Stimulated activated CD8-positive, alpha-beta memory T cell treated with anti-CD3 and anti-CD28 coated beads, Interleukin-15, amount 100 ng/mL, for 1 hour (primary cell): ENCODE measurements at regions not wholly inside any gene's neighbourhood (a gene's known extent, or its start where the extent isn't known, plus 50 kb on each side); places are given as distances from the start of the nearest gene placed in this dataset.

Experiments
- DNase-seq: peaks from one replicate; pipeline ENCODE4 v3.0.0-alpha.2; 2020; ENCODE audit warnings: low read depth

DNA sequence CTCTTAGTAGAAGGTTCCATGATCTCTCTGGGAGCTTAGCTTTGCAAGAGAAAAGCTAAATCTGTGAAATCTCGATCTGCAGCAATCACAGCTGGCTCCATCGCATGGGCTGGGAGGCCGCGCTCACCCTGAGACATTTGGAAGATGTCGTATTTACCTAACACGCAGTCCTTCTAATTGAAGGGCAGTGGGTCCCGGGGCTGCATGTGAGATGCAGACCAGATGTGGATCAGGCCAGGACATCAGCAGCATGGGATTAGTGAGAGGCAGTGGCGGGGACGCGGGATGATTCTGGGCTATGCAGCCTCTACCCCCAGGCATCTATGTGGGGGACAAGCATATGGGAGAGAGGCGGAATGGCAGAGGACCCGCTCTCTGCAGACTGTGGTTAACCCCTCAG lies 312.4 kb upstream of the RTL1 start:
- DNase-seq: no peak

DNA sequence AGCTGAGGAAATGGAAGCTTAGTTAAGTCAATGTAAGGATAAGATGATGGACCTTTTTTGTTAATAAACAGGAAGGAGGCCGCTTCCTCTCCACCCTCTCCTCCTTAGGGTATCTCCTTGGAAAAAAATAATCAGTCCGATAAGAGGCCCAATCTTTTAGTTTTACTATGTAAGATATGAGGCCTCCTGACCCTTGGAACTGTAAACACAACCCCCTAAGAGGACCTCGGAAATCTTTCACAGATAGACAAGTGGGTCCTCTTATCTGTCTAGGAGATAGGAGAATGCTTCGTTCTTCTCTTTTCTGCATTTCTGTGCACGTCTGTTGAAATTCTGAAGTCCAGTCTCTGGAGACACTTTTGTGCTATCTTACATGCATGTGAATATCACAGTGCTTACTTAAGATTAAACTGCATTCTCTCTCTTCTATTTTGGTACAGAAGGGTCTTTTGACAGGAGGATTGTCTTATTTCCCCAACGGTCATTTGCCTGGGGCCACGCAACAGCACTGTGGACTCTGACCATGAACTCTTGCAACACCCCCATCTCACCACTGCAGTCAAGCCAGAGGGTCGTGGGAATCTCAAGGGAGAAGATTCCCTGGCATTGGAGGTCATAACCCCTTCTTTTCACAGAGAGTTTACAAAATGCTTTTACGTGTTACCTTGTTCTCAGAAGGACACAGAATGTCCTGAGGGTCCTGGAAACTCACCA lies 313.0 kb upstream of the RTL1 start:
- DNase-seq: no peak

DNA sequence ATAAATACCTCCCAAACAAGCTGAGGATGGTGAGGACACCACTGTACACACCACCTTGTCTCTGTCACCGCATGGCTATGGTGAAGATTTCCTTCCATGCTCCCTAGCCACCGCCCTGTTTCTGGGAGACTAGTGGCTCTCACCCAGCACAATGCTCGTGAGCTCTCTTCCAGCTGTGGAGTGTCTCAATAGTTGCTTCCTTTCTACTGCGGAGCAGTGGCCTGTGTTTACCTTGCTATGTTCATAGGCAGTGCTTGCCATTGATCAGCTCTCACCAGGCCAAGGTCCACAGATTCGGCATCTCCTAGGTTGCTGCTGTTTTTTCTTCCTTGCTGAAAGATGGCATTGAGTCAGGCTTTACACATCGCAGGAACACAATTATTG lies 313.6 kb upstream of the RTL1 start:
- no peak for DNase-seq

DNA sequence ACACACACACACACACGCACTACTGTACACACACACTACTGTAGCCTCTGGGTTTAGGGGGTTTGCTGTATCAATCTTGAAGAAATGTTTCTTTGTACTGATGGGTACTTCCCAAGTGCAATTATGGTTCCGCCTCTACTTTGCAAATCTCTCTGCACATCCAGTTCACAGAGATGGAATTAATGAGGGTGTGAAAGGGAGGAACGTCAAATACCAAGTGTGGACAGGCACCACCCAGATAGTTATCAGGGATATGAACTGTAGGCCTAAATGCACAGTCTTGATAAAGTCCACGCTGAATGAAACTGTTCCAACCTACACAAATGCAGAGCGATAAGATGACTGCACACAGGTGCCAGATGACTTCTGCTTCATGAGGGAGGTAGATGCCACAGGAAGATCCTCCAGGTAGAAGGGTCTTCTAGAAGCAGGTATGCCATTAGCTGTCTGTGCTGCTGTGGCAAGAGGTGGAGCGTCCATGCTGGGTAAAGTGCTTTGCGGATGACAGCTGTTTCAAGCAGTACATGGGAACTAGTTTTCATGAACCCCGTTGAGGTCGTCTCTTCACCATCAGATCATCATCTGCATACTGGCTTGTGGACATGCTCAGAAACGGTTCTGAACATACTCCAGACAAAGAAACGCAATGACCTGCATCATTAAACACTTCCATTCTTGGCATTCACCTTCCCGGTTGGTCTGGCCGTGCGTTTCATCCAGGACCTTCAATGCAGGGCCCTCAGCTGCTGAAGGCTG lies 314.3 kb upstream of the RTL1 start:
- no peak for DNase-seq

DNA sequence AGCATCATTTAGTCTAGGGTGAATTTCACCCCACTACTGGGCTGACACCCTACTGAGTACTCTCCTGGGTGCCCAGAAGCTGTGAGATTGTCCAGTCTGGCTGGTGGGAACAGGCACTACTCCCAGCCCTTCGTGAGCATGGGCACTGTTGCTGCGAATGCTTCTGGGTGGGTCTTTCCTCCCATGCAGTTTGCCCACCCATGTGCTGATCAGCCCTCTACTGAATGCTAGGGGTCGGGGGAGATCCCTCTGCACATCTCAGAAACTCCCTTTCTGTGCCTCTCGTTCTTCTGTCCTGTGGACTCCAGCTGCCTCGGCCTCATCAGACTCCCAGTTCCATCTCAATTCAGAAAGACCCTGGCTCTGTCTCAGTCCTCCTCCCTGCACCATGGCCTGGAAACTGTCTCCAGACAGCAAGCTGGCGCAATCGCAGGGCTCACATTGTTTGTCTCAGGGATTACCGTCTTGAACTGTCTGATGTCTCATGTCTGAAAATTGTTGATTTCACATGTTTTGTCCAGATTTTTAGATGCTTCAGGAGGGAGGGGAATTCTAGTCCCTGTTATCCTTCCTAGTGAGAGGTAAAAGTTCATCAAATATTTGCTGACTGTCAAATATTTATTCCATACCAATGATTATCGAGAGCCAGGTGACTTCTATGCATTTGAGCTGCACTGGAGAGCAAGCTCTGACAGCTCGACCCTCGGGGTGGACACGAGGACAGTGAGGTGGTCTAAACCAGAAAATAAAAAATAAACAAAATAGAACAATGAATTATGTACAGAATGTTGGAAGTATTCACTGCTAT lies 316.6 kb upstream of the RTL1 start:
- no peak for DNase-seq

DNA sequence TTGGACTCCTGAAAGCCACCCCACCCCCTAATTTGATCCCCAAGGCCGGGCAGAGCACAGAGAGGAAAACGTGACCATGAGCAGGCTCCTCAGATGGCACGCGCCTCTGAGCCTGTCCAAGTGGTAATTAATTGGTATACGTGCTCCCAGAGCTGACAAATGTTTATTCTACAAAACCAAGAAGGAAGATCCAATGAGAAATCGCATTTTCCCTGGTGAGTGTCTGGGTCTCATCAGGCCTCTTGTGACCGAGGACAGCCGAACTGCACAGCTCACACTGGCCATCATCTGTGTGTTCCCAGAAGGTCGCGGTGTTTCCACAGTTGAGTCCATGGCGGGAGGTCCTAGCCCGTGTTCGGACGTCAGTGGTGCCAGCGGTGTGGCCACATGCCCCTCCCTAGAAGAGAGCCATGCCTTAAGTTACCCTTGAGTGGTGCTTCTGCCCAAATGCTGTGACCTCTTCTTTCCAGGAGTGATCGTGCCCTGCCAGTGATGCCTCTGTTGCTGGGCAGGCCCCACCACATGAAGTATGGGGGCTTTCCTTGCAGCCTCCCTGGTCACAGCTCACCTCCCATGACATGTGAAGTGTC lies 317.5 kb upstream of the RTL1 start:
- no peak for DNase-seq

DNA sequence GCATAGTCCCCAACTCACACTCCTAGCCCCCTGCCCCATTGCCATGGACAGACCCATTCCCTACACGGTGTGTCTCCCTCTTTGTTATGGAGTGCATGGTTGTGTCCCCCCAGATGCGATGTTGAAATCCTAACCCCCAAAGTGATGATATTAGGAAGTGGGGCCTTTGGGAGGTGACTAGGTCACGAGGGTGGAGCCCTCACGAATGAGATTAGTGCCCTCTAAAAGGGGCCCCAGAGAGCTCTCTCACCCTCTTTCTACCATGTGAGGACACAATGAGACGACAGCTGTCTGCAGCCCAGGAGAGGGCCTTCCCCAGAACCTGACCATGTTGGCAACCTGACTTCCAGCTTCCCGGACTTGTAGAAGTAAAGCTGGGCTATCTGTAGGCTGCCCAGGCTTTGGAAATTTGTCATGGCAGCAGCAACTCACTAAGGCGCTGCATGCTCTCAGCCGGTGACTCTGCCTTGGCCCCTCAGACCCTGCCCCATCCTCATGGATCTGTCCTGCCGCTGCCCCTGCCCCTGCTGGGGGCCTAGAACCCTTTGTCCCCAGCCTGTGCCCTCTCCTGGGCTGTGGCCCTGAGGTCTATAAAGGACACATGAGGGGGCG lies 318.1 kb upstream of the RTL1 start:
- DNase-seq: no peak

DNA sequence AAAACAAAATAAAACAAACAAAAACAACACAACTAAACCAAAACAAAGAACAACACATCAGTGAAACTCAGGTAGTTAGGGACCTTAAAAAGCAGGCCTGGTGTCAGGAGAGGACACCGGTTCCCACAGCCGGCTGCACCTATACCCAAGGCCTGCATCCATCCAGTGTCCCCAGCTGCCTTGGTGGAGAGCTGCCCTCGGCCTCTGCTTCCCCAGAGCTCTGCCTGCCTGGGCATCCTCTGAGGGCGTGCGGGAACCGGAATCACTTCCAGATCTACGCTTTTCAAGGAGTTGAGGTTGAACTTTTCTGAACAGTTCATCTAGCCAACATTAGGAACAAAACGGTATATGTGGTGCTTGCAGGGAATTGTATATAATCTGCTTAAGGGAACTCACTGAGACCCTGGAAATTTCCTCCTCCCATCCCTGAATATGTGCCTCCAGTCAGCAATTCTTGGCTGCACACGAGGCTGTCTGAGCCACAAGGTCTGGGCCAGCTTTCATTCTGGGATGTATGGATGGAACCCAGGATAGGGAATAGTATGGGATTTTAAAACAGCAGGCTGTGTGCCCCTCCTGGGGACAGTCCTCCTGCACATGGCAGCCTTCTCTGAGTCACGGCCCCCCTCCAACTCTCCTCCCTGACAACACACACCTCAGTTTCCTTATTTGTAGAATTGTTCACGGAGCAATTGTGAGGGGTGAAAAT lies 319.0 kb upstream of the RTL1 start:
- no peak for DNase-seq

DNA sequence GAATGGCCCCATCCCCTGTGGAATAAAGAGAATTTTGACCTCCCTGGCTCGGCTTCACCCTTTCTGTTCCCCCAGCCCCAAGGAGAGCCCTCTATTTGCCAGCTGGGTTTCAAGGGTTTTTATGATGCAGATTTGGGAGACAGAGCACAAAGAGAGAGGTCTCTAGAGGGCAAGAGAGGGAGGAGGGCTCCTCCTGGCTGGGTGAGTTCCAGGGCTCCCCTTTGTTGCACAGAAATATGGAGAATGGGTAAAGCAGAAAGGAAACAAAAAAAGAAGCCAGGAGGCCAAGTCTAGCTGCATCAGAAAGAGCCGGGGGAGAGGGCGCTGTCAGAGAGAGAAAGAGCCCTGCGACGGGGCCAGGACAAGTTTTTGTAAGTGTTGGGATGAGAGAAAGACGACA lies 319.6 kb upstream of the RTL1 start:
- DNase-seq: no peak

DNA sequence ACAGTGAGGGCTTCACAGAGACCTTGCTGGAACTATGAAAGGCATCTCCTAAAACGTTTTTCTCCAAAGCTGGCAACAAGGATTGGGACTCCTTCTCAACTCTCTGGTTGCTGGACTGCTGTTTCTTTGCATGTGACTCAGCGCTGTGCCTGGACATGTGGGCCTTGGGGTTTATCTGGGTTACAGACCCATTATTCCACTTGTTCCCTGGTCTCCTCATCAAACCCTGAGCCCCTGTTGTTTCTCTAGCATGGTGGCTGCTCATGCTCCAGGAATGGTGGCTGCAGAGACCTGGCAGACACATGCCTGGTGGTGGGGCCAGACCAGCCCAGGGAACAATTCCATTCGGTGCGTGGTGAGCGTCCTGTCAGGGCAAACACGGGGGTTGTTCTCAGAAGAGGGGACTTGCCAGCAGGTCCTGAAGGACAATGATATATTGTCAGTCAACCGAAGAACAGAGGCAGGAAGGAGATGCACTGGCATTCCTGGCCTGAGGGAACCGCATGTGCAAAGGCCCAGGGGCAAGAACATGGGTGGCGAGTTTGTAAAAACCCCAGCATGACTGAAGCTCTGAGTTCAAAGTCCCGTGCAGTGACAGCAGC lies 320.1 kb upstream of the RTL1 start:
- DNase-seq: no peak

DNA sequence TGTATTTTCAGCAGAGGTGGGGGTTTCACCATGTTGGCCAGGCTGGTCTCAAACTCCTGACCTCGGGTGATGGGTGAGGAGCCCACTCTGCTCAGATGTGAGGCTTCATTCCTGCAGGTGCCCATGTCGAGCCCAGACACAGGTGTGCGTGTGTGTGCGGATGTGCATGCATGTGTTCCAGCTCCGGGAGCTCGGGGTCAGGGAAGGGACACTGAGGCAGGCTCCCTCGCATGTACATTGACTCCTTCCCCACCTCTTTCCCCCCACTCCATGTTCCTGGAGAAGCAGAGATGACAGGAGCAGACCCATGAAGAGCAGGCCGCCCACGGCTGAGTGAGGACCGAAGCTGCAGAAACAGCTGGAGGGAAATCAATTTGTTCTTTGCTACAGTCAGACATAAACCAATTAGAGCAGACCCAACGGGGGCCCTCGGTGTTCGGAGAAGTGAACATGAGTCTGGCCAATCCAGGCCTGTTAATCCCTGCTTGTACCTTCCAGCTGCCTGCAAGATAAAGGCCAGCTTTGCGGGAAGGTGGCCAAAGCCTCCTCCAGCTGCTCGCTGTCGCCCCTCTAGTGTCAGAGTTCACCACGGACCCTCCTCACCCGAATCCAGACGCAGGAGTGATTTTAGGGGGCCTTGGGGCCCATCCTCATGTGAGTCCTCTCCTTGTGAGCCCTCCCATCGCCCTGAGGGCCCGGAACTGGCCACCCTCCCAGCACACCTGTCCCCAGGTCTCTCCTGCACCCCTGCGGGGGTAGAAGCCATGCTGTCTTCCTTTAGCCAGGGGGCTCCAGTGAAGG lies 321.0 kb upstream of the RTL1 start:
- DNase-seq: no peak

DNA sequence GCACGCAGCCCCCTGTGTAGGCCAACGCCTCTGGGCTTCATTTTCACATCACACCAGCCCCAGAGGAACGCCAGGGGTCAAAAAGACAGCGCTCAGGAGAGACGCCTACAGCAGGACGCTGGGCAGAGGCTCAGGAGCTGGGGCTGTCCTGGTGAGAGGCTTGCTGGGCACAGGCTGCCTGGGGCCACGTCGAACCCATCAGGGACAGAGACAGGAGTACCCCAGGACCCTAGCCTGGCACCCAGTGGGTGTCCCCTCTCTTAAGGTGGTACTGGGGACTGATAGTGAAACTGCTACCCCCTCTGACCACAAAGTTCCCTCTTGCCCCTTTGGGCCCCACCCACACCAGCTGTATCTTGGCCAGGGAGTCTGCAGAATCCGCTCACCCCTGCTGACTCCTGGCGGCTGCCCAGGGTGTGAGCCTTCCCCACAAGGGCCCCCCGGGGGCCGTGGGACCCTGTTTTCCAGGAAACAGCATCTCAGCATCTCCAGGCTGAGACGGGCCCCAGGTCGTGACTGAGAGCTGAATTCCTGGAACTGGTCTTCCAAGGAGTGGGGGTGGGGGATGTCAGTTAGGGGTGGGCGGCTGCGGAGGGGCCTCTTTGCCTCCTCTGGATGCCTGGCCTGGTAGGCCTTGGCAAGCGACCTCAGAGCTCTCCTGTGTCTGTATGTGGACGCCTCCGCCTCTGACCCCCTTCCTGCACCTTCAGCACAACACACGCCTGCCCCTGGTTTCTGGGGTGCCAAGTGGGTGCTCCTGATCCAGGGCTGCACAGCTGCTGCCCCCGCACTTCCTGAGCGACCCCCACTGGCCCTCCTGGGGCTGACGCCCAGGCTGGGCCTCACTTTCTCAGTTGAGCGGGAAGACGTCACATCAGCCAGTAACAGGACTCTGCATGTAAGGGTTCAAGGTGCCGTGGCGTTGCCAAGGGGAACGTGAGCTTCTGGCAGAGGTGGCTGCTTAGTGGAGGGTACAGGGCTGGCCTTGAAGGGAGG lies 321.9 kb upstream of the RTL1 start:
- DNase-seq: no peak

DNA sequence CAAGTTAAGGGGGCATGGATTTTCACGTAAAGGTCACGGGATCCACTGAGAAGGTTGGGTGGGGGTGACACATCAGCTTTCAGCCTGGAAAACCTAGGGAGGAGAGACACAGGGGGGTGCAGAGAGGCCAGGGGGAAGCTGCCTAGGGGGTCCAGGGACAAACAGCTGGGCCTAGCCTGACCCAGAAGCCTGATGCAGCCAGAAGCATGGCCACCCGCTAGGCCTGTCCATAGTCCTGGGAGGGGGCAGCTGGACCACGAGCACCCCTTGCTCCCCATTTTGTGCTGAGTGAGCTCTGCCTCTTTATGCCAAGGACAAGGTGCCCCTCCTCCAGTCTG lies 322.7 kb upstream of the RTL1 start:
- DNase-seq: no peak

DNA sequence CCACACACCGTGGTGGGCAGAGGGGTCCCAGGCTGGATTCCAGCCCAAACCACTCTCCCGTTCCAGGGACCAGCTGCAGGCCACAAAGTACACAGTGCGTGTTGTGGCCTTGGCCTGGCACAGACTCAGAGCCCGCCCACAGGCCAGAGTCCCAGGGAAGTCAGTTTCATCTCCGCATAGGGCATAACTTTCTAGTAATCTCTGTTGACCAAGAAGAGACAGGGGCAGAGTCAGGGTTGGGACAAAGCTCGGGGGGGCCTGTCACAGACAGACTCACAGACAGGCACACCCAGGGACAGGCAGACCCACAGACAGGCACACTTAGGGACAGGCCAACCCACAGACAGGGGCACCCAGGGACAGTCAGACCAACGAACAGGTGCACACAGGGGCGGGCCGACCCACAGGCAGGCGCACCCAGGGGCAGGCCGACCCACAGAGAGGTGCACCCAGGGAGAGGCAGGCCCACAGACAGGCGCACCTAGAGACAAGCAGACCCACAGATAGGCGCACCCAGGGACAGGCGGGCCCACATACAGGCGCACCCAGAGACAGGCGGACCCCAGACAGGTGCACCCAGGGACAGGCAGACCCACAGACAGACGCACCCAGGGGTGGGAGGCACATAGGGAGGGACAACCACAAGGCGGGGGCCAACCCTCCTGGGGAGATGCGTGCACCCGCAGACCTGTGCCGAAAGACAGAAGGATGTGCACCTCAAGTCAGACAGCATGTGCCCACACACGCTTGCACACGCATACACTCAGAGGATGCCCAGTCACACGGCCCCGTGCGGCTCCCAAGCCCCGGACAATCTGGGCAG lies 323.3 kb upstream of the RTL1 start:
- DNase-seq: no peak

DNA sequence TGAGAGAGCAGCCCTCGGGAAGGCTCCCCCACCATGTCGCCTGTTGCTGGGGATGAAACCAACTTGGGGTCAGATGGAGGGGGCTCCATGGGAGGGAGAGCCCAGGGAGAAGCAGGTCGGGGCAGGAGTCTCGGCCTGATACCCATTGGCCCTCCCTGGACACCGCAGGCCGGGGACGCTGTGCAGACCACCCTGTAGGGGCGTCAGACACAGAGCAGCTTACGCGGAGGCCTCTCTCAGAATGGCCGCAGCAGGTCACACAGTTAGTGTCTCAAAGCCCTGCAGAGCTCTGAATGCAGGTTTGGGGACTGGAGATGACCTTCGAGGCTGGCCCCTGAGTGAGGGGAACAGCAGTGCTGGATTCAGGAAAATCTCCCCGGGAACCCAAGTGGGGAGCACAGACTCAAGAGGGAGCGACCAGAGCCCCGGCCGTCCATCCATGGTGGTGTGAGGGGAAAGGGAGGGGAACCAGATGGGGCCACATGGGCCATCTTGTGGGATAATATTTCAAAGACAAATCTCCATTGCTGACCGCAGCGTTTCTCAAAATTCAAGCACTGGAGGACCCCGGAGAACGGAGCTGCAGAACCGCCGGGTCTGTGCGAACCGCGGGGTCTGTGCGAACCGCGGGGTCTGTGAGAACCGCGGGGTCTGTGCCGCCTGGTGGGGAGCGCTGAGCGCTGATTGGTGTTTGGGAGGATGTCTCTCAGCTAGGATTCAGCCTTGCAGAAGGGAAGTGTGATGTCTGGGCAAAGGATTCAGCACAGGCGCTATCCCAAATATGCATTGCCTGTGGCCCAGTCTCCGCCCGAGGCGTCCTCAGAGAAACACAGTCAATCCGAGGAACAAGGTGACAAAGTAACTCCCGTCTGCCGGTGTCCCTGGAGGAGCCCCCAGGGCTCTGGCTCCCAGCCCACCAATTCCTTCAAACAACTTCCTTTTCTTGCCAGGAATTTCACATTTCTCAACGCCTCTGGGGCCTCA lies 324.4 kb upstream of the RTL1 start:
- no peak for DNase-seq

DNA sequence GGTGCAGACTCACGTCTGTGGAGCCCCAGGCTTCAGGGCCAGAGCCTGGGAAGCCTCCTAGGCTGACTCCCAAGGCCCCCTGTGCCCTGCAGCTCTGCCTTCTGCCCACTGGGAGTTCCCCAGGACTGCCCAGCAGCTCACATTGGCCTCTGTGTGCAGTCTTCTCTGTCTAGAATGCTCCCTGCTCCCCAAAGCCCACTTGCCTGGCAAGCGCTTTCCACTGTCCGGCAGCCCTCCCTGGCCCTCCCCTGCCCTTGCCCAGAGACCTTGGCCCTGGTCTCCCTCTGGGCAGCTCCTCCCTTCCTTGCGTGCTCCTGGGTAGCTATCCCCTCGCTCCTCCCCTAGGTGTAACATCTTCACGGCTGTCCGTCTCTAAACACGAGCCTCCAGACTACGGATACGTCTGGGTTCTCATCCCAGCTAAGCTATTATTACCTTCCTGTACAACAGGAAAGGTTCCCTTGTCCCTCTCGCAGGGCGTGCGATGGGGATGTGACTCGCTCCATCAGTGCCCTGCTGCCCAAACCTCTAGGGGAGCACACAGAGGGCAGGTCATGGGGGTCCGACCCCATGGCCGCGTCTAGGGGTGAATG lies 325.5 kb upstream of the RTL1 start:
- no peak for DNase-seq

DNA sequence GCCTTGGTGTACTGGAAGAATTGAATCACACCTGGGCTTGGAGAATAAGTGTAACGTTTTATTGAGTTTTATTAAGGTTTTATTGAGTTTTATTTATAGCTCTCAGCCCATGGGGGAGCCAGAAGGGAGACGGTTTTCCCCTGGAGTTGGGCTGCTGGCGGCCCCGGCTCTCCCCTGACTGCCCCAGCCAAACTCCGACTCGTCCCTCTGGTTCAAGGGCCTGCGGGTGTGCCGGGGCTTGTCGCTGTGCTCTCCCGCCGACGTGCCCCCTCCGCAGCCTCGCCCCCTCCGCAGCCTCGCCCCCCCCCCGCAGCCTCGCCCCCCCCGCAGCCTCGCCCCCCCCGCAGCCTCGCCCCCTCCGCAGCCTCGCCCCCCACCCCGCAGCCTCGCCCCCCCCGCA lies 326.1 kb upstream of the RTL1 start:
- no peak for DNase-seq
